C4-2B (cell line): ENCODE measurements at regions not wholly inside any gene's neighbourhood (a gene's known extent, or its start where the extent isn't known, plus 50 kb on each side); places are given as distances from the start of the nearest gene placed in this dataset.

Experiments
- ZFX ChIP-seq: fragments of 450-650 bp; IDR thresholded peaks from 2 replicates; pipeline ENCODE4 v1.6.1; 2017
- TF ChIP-seq, protein P1 (sequence below): fragments of 450-650 bp; conservative IDR thresholded peaks from 2 replicates; pipeline ENCODE4 v1.5.1; 2017; ENCODE audit warnings: mild to moderate bottlenecking

DNA sequence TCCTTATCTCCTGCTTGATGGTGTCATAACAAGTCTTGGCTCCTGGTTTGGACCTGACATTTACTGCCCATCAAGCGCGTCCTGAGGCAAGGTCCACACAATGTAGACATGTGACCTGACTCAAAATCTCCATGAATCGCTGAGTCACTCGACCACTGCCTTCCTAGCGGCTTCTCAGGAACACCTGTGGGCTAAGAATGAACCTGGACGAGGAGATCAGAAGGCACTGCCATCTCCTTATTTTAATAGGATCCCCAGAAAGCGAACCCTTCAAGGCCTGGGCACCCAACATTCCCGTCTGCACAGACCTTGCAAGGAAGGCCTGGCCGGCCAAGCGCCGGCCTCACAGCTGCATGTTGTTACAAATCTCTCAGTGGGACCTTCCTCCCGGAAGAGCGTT is 60.6 kb upstream of the IRX1 start:
- TF ChIP-seq, protein P1, sequence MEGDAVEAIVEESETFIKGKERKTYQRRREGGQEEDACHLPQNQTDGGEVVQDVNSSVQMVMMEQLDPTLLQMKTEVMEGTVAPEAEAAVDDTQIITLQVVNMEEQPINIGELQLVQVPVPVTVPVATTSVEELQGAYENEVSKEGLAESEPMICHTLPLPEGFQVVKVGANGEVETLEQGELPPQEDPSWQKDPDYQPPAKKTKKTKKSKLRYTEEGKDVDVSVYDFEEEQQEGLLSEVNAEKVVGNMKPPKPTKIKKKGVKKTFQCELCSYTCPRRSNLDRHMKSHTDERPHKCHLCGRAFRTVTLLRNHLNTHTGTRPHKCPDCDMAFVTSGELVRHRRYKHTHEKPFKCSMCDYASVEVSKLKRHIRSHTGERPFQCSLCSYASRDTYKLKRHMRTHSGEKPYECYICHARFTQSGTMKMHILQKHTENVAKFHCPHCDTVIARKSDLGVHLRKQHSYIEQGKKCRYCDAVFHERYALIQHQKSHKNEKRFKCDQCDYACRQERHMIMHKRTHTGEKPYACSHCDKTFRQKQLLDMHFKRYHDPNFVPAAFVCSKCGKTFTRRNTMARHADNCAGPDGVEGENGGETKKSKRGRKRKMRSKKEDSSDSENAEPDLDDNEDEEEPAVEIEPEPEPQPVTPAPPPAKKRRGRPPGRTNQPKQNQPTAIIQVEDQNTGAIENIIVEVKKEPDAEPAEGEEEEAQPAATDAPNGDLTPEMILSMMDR = no peak
- no peak for TF ChIP-seq ZFX
